GM12878 (cell line): ENCODE measurements at regions not wholly inside any gene's neighbourhood (a gene's known extent, or its start where the extent isn't known, plus 50 kb on each side); places are given as distances from the start of the nearest gene placed in this dataset.

Experiments used
- ATAC-seq: fragments of 200-7000 bp; cut with Tn5 transposase; 3 replicates; pipeline ENCODE4 v1.9.1; 2020; ENCODE audit warnings: mild to moderate bottlenecking, moderate library complexity
- BruUV-seq: library from RNA; stranded (reverse); fragments of 400-500 nt; replicated peaks from 2 replicates; lab custom pipeline; 2021; lab: Mats Ljungman, UMichigan
- CTCF ChIA-PET: fragments of 300-600 bp; sonication (Branson Sonifier 250); formaldehyde crosslinking; extraction: SDS; loops from one replicate; lab custom pipeline; 2021; ENCODE audit warnings: inconsistent platforms; lab: Yijun Ruan, JAX
- POLR2A ChIA-PET: fragments of 350-600 bp; formaldehyde crosslinking; extraction: SDS; loops from one replicate; lab custom pipeline; 2021; ENCODE audit warnings: inconsistent platforms; lab: Charles Lee
- RAD21 ChIA-PET: fragments of 300-600 bp; sonication (Branson Sonifier 250); formaldehyde crosslinking; loops from one replicate; lab custom pipeline; 2023; ENCODE audit warnings: antibody characterized with exemption; ENCODE audit not compliant: unreplicated experiment; lab: Charles Lee
- SMC1A ChIA-PET: fragments of 300-600 bp; sonication (Branson Sonifier 250); formaldehyde crosslinking; loops from one replicate; lab custom pipeline; 2023; ENCODE audit not compliant: unreplicated experiment, uncharacterized antibody; lab: Charles Lee
- DNase-seq: peaks from one replicate; pipeline ENCODE4 v3.0.0-alpha.2; 2011; ENCODE audit warnings: low read depth, low spot score
- FAIRE-seq: peaks from 3 replicates; lab custom pipeline; 2011; peaks lifted over from hg19 to GRCh38; lab: Jason Lieb, UNC
- H2AFZ ChIP-seq: 2 replicates; pipeline ENCODE4 v1.6.0; 2011; ENCODE audit warnings: low read depth, low read length, control low read depth; ENCODE audit not compliant: control insufficient read depth
- H3K27ac ChIP-seq: 2 replicates; pipeline ENCODE4 v1.5.1; 2011; ENCODE audit warnings: control low read depth; ENCODE audit not compliant: control insufficient read depth, insufficient read depth
- H3K27me3 ChIP-seq, 2 experiments: replicated peaks in 1 of 2; 2 replicates each; pipeline versions ENCODE4 v1.6.0 to v1.6.1; 2011; ENCODE audit warnings: low read length in 1 of 2; ENCODE audit not compliant: control insufficient read depth in 2 of 2, insufficient read depth in 2 of 2
- H3K36me3 ChIP-seq, 2 experiments: 2 replicates each; pipeline ENCODE4 v1.5.1; 2011; ENCODE audit warnings: low read length in 1 of 2; ENCODE audit not compliant: control insufficient read depth in 2 of 2, insufficient read depth in 2 of 2
- H3K4me1 ChIP-seq: 2 replicates; pipeline ENCODE4 v1.6.1; 2011; ENCODE audit warnings: mild to moderate bottlenecking, low read length, moderate library complexity, mixed read lengths; ENCODE audit not compliant: control insufficient read depth, insufficient read depth
- H3K4me2 ChIP-seq: 2 replicates; pipeline ENCODE4 v1.6.0; 2011; ENCODE audit warnings: control low read depth; ENCODE audit not compliant: control insufficient read depth, insufficient read depth
- H3K4me3 ChIP-seq: fragments of 200-600 bp; sonication (generic); 2 replicates; pipeline ENCODE4 v1.5.1; 2016
- H3K79me2 ChIP-seq: 2 replicates; pipeline ENCODE4 v1.6.0; 2011; ENCODE audit warnings: low read length; ENCODE audit not compliant: control insufficient read depth, insufficient read depth
- H3K9ac ChIP-seq: 2 replicates; pipeline ENCODE4 v1.8.0; 2011; ENCODE audit warnings: low read length, control low read depth, mixed read lengths; ENCODE audit not compliant: control insufficient read depth, insufficient read depth
- H3K9me3 ChIP-seq: replicated peaks from 3 replicates; pipeline ENCODE4 v1.5.1; 2011; ENCODE audit warnings: mild to moderate bottlenecking, low read length; ENCODE audit not compliant: control insufficient read depth, insufficient read depth
- H4K20me1 ChIP-seq: 2 replicates; pipeline ENCODE4 v1.6.0; 2011; ENCODE audit not compliant: control insufficient read depth, insufficient read depth
- BCL11A ChIP-seq: IDR thresholded peaks from 2 replicates; pipeline ENCODE4 v1.6.1; 2011; ENCODE audit warnings: low read depth, low read length
- CHD1 ChIP-seq: IDR thresholded peaks from 2 replicates; pipeline ENCODE4 v1.6.1; 2012; ENCODE audit warnings: low read depth, low read length, improper control_type of control experiment
- FOS ChIP-seq: IDR thresholded peaks from 3 replicates; pipeline ENCODE4 v1.6.1; 2011; ENCODE audit warnings: borderline replicate concordance; ENCODE audit not compliant: insufficient read length; ENCODE audit errors: extremely low read depth
- POLR2A ChIP-seq: IDR thresholded peaks from 2 replicates; pipeline ENCODE4 v1.6.1; 2011; ENCODE audit warnings: low read depth, mild to moderate bottlenecking, low read length
- POU2F2 ChIP-seq: IDR thresholded peaks from 3 replicates; pipeline ENCODE4 v1.6.1; 2011; ENCODE audit warnings: low read depth, mild to moderate bottlenecking, low read length, borderline replicate concordance
- RCOR1 ChIP-seq: conservative IDR thresholded peaks from 2 replicates; pipeline ENCODE4 v1.6.1; 2012; ENCODE audit warnings: low read depth, low read length, improper control_type of control experiment
- RELA ChIP-seq: fragments of 450-650 bp; IDR thresholded peaks from 2 replicates; pipeline ENCODE4 v1.8.0; 2014; ENCODE audit warnings: borderline replicate concordance; ENCODE audit not compliant: partially characterized antibody
- RFX5 ChIP-seq: IDR thresholded peaks from 2 replicates; pipeline ENCODE4 v1.6.1; 2011; ENCODE audit warnings: low read depth, low read length, improper control_type of control experiment
- SP1 ChIP-seq: IDR thresholded peaks from one replicate; pipeline ENCODE4 v1.6.1; 2011; ENCODE audit warnings: low read depth, low read length
- SRF ChIP-seq, 2 experiments: IDR thresholded peaks; 2 replicates each; pipeline ENCODE4 v1.6.1; 2011; ENCODE audit warnings: low read depth in 2 of 2, low read length in 2 of 2, mild to moderate bottlenecking in 1 of 2, moderate library complexity in 1 of 2
- TCF12 ChIP-seq: IDR thresholded peaks from 2 replicates; pipeline ENCODE4 v1.6.1; 2011; ENCODE audit warnings: low read depth, mild to moderate bottlenecking, low read length
- WGBS: methylation state at CpG from one replicate; pipeline ENCODE4 v1.1.6; 2016; ENCODE audit warnings: low lambda C conversion rate; ENCODE audit not compliant: insufficient replicate concordance, insufficient coverage; ENCODE audit errors: missing lambda C conversion rate; 5-methylcytosine and 5-hydroxymethylcytosine counted together
- in situ Hi-C: fragments of 300-500 bp; cut with MboI; formaldehyde crosslinking; loops from 9 replicates; pipeline ENCODE4 v1.14.3; 2018; ENCODE audit warnings: mixed read lengths
- intact Hi-C: fragments of 100-400 bp; cut with micrococcal nuclease; formaldehyde crosslinking; loops from one replicate; pipeline ENCODE4 v1.14.2; 2022; ENCODE audit not compliant: unreplicated experiment
- TF ChIP-seq, protein P1 (sequence below): IDR thresholded peaks from 2 replicates; pipeline ENCODE4 v1.6.1; 2011; ENCODE audit warnings: borderline replicate concordance, low read depth, mild to moderate bottlenecking, moderate library complexity, mixed read lengths, low read length; ENCODE audit not compliant: insufficient read depth; ENCODE audit errors: extremely low read length
- TF ChIP-seq, protein P2 (sequence below): fragments of 450-650 bp; IDR thresholded peaks from 2 replicates; pipeline ENCODE4 v1.6.1; 2017; ENCODE audit warnings: borderline replicate concordance
- TF ChIP-seq, protein P3 (sequence below): IDR thresholded peaks from 2 replicates; pipeline ENCODE4 v1.6.1; 2012; ENCODE audit warnings: improper control_type of control experiment, low read depth, low read length; ENCODE audit not compliant: insufficient replicate concordance

DNA sequence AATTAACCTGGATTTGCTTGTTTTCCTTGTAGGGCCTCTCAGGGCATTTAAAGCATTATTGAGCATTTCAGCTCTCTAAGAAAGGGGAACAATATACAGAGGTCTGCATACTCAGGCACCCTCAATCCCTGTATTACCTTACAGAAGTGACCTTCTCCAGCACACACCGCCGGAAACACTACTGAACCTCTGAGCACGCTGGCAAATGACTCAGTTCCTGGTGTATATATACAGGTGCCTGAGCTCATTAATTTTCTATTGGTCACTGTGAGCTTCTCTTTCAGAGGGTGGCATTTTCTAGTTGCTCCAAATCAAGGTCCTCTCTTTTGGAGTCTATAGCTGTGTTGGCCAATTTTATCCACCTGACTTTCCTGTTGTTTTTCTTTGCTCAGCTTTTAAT lies 85.2 kb upstream of the COPS8 start:
- H3K9ac ChIP-seq = no peak overlapping the region
- WGBS = 58% methylated on average over 3 of the region's 3 CpGs
- no peak overlapping the region for H2AFZ ChIP-seq
- intact Hi-C loops (no loop called here), in situ Hi-C loops (no loop called here)
- no peak overlapping the region for H3K27ac ChIP-seq
- TF ChIP-seq TCF12 (no peak), CHD1 (no peak), SP1 (no peak), FOS (no peak), RFX5 (no peak), RCOR1 (no peak), SRF (IDR thresholded peaks at IDR 0.05; ENCODE audit: low read depth in 2 of 2, low read length in 2 of 2) (no peak), POU2F2 (no peak), RELA (no peak), POLR2A (no peak), BCL11A (no peak)
- TF ChIP-seq, protein P1, sequence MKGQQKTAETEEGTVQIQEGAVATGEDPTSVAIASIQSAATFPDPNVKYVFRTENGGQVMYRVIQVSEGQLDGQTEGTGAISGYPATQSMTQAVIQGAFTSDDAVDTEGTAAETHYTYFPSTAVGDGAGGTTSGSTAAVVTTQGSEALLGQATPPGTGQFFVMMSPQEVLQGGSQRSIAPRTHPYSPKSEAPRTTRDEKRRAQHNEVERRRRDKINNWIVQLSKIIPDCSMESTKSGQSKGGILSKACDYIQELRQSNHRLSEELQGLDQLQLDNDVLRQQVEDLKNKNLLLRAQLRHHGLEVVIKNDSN = no peak
- TF ChIP-seq, protein P2, sequence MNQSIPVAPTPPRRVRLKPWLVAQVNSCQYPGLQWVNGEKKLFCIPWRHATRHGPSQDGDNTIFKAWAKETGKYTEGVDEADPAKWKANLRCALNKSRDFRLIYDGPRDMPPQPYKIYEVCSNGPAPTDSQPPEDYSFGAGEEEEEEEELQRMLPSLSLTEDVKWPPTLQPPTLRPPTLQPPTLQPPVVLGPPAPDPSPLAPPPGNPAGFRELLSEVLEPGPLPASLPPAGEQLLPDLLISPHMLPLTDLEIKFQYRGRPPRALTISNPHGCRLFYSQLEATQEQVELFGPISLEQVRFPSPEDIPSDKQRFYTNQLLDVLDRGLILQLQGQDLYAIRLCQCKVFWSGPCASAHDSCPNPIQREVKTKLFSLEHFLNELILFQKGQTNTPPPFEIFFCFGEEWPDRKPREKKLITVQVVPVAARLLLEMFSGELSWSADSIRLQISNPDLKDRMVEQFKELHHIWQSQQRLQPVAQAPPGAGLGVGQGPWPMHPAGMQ = no peak
- TF ChIP-seq, protein P3, sequence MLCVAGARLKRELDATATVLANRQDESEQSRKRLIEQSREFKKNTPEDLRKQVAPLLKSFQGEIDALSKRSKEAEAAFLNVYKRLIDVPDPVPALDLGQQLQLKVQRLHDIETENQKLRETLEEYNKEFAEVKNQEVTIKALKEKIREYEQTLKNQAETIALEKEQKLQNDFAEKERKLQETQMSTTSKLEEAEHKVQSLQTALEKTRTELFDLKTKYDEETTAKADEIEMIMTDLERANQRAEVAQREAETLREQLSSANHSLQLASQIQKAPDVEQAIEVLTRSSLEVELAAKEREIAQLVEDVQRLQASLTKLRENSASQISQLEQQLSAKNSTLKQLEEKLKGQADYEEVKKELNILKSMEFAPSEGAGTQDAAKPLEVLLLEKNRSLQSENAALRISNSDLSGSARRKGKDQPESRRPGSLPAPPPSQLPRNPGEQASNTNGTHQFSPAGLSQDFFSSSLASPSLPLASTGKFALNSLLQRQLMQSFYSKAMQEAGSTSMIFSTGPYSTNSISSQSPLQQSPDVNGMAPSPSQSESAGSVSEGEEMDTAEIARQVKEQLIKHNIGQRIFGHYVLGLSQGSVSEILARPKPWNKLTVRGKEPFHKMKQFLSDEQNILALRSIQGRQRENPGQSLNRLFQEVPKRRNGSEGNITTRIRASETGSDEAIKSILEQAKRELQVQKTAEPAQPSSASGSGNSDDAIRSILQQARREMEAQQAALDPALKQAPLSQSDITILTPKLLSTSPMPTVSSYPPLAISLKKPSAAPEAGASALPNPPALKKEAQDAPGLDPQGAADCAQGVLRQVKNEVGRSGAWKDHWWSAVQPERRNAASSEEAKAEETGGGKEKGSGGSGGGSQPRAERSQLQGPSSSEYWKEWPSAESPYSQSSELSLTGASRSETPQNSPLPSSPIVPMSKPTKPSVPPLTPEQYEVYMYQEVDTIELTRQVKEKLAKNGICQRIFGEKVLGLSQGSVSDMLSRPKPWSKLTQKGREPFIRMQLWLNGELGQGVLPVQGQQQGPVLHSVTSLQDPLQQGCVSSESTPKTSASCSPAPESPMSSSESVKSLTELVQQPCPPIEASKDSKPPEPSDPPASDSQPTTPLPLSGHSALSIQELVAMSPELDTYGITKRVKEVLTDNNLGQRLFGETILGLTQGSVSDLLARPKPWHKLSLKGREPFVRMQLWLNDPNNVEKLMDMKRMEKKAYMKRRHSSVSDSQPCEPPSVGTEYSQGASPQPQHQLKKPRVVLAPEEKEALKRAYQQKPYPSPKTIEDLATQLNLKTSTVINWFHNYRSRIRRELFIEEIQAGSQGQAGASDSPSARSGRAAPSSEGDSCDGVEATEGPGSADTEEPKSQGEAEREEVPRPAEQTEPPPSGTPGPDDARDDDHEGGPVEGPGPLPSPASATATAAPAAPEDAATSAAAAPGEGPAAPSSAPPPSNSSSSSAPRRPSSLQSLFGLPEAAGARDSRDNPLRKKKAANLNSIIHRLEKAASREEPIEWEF = no peak
- H4K20me1 ChIP-seq = no peaks in the 10 kb centered on the region
- no peak overlapping the region for H3K4me3 ChIP-seq
- ATAC-seq = no peak
- H3K79me2 ChIP-seq = no peaks in the 10 kb centered on the region
- no peaks in the 10 kb centered on the region for H3K4me1 ChIP-seq
- POLR2A ChIA-PET = no interaction called here
- RAD21 ChIA-PET = no interaction called here
- no peak for DNase-seq
- H3K36me3 ChIP-seq = no peaks in the 10 kb centered on the region
- no TSS peak for BruUV-seq
- H3K27me3 ChIP-seq = peaks cover 0 to 5% of the 10 kb centered on the region in 2 experiments; a peak in 2 of 4 replicates
- SMC1A ChIA-PET = interaction anchor here (0.8 to 0.9 kb wide), 3 partner anchors 16 to 421 kb away, joined by 3 to 4 read pairs (median 3); no protein-coding TSS in a partner anchor
- CTCF ChIA-PET = interaction anchor here (0.5 kb wide), 1 partner anchor 586 kb away, joined by 3 read pairs; no protein-coding TSS in a partner anchor
- H3K4me2 ChIP-seq = no peak overlapping the region
- no peak for FAIRE-seq
- H3K9me3 ChIP-seq = no peaks in the 10 kb centered on the region
